AML-193 (cell line): ENCODE measurements at regions not wholly inside any gene's neighbourhood (a gene's known extent, or its start where the extent isn't known, plus 50 kb on each side); places are given as distances from the start of the nearest gene placed in this dataset.
"Not testable (repeated sequence)": the region's sequence is repeated elsewhere in the genome, so short reads cannot be mapped to it uniquely, and the experiment has no call there.

Experiments used
- DNase-seq, 2 experiments: peaks; one replicate each; lab custom pipeline; 2025; lab: John Stamatoyannopoulos, UW

DNA sequence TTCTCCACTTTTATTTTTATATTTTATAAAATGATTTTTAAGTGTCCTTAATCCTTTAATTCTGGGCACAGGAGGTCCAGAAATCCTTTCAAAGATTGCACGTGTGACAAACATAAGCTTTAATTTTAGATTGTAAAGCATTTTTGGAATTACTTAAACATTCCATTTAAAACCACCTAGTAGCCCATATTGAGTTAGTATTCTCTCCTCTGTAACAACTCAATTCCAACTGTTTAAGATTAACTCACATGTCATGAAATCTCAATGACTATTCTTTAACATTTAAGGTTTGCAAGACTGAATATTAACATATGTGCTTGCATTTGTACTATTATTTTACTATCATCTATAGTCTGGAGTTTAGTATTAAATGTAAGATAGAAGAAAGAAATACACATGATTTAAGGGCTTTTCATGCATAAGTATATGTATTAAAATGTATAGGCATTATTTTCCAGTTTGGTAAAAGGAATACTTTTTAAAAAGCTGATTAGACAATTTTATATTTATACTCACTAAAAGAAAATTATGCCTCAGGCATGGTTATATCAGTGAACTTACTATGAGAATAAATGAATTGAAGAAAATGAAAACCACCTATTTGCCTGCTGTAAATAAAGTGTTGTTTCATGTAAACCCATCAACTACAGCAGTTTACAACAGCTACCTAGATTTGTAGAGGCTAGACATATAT lies 776.9 kb downstream of the SLC6A15 start:
- no peak for DNase-seq

- no peak for DNase-seq
Observed at GRCh38 chr12:84134797-84135366, 777.7 kb downstream of the SLC6A15 start.

- DNase-seq = no peak
Observed at GRCh38 chr12:84131076-84131475, 781.5 kb downstream of the SLC6A15 start.

- DNase-seq = no peak
Observed at GRCh38 chr12:84128117-84128991, 784.2 kb downstream of the SLC6A15 start.

- DNase-seq = no peak
Observed at GRCh38 chr12:84124211-84124610, 788.4 kb downstream of the SLC6A15 start.

DNA sequence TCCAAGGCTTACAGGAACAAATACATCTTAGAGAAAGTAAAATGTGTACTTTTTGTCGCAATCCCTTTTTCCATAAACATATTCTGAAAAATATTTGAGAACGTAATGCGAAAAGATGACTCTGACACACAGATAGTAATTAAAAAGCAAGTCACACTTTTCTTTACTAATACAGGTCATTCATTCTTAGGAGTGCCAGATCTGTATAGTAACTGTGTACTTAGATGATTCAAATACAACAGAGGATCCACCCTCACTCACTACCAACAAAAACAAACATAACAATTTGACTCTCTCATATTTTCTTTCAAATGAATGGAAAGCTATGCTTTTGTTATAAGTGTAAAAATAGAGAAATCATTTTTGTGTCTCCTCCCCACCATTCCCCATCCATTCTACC lies 795.4 kb downstream of the SLC6A15 start:
- no peak for DNase-seq

DNA sequence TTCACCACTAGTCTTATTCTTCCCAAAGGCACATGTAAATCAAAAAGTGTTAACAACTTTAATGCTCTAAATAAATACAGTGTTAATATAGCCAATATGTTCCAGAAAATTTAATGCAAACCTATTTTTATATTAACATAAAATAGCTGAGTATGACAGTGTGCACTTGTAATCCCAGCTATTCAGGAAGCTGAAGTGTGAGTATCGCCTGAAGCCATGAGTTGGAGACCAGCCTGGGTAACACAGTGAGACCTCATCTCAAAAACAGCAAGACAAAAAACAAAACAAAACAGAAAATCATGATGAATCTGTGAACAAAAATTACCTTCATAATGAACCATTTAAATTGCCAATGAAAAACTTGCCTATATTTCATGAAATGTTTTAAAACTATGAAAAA lies 798.9 kb downstream of the SLC6A15 start:
- no peak for DNase-seq

DNA sequence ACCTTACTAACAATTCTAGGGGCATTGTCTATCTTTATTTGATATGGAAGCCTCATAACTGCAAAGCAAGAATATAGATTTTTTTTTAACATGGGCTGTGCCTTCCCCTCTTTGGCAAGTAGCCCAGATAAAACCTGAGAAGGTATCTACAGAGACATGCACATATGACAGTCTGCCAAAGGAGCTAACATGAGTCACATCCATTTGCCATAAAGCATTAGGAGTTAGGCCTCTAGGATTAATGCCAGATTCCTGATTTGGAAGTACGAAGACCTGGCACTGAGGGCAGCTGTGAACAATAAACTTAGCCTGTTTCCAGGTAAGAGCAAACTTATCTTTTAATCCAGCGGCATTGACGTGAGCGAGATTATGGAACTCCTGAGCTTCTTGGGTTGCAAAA lies 808.7 kb downstream of the SLC6A15 start:
- DNase-seq = not testable (repeated sequence)

GRCh38 chr12:84101963-84102362 lies 810.6 kb downstream of the SLC6A15 start:
- not testable (repeated sequence) for DNase-seq

DNA sequence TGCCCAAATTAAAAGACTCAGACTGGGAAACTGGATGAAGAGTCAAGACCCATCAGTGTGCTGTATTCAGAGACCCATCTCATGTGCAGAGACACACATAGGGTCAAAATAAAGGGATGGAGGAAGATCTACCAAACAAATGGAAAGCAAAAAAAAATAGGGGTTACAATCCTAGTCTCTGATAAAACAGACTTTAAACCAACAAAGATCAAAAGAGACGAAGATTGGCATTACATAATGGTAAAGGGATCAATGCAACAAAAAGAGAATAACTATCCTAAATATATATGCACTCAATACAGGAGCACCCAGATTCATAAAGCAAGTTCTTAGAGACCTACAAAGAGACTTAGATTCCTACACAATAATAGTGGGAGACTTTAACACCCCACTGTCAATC lies 813.0 kb downstream of the SLC6A15 start:
- not testable (repeated sequence) for DNase-seq

DNA sequence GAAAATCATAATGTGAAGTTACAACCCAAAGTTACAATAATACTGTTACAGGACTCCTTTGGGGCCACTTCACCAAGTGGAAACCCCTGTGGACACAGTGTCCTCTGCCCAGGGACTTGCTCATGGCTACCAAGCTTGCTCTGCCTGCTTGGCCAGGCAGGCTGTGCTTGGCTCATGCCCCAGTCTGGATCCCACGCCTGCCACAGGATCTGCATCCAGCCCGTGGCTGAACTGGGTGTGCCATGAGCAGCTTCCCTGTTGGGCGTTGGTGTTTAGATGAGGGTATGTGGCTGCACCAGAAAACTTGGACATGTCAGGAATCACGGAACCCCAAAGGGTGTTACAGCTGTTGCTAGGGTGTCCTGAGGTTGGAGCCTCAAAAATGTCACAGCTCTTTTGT lies 820.9 kb downstream of the SLC6A15 start:
- no peak for DNase-seq

GRCh38 chr12:84089356-84089755 lies 823.2 kb downstream of the SLC6A15 start:
- DNase-seq = no peak

DNA sequence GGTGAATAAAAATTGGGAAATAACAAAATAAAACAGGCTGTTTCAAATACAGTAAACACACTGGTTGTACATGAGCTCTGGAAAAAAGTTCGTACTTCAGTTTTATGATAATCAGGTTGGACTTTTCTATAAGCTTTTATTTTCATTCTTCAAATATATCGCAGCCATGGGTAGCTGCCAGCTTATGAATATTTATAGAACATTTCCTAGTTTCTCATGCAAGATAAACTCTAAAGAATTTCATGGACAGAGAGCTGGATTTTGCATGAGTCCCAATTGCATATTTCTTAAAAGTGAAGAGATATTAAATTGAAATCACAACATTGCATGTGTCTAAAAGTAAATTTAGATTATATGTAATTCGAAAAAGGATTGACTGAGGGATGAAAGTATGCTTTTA lies 827.6 kb downstream of the SLC6A15 start:
- DNase-seq = no peak

- no peak for DNase-seq
Observed at GRCh38 chr12:84079626-84080025, 833.0 kb downstream of the SLC6A15 start.

GRCh38 chr12:84077679-84078078 lies 834.9 kb downstream of the SLC6A15 start:
- DNase-seq = no peak

GRCh38 chr12:84075991-84076390 lies 836.6 kb downstream of the SLC6A15 start:
- DNase-seq = no peak

- no peak for DNase-seq
Observed at GRCh38 chr12:84073401-84073800, 839.2 kb downstream of the SLC6A15 start.

DNA sequence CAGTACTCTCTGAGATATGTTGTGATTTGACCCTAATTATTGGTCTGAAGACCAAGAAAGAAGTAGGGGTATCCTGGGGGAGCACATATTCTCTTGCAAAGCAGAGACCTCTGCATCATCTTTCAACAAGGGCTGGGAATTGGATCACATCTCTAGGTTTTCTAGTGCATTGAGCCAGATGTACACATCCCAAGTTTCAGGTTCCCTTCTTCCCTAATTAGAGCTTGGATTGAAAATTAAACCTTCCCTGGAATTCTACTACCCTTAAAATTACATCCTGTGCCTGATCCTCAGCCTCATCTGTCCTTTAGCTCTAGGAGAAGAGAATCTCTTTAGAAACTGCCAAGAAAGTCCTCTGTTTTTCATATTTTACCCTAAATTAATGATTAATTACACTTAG lies 839.6 kb downstream of the SLC6A15 start:
- DNase-seq = no peak

- DNase-seq = no peak
Observed at GRCh38 chr12:84070292-84070691, 842.3 kb downstream of the SLC6A15 start.

DNA sequence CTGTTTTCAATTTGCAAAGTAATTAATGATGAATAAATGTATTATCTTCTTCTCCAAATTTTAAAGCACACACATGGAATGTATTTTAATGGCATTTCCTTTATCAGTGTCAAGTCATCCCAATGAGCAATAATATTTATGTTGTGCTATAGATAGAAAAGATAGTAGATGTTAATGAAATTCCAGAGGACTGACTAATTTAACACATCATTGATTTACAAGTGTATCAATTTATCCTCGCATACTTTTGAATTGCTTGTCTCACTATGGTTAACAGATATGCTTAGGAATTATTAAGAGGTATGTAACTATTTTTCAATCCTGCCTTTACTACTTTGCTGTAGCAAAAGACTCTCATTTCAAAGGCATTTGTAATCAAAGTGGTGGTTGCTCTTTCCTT lies 842.9 kb downstream of the SLC6A15 start:
- no peak for DNase-seq

- DNase-seq = no peak
Observed at GRCh38 chr12:84069198-84069597, 843.4 kb downstream of the SLC6A15 start.

GRCh38 chr12:84058136-84058535 lies 854.5 kb downstream of the SLC6A15 start:
- DNase-seq = no peak

GRCh38 chr12:84054811-84055210 lies 857.8 kb downstream of the SLC6A15 start:
- no peak for DNase-seq
